Endodermal cell (in vitro differentiated cells): ENCODE measurements at regions not wholly inside any gene's neighbourhood (a gene's known extent, or its start where the extent isn't known, plus 50 kb on each side); places are given as distances from the start of the nearest gene placed in this dataset.

Experiments used
- DNase-seq: peaks from one replicate; pipeline ENCODE4 v3.0.0-alpha.2; 2017
- H3K27ac ChIP-seq: 2 replicates; pipeline ENCODE4 v1.5.1; 2013; ENCODE audit warnings: mild to moderate bottlenecking, low read depth, low read length, moderate library complexity
- H3K27me3 ChIP-seq: 2 replicates; pipeline ENCODE4 v1.6.1; 2013; ENCODE audit warnings: mild to moderate bottlenecking, low read length, moderate library complexity; ENCODE audit not compliant: insufficient read depth, control insufficient read depth, poor library complexity, severe bottlenecking
- H3K36me3 ChIP-seq: 2 replicates; pipeline ENCODE4 v1.7.0; 2013; ENCODE audit warnings: mild to moderate bottlenecking, low read length, moderate library complexity; ENCODE audit not compliant: control insufficient read depth, insufficient read depth
- H3K4me1 ChIP-seq: one replicate; pipeline ENCODE4 v1.7.0; 2013; ENCODE audit warnings: low read length; ENCODE audit not compliant: control insufficient read depth, insufficient read depth
- H3K4me3 ChIP-seq: 2 replicates; pipeline ENCODE4 v1.5.1; 2013; ENCODE audit warnings: mild to moderate bottlenecking, low read length, moderate library complexity
- H3K9ac ChIP-seq: 2 replicates; pipeline ENCODE4 v1.6.1; 2013; ENCODE audit warnings: mild to moderate bottlenecking, low read length, moderate library complexity; ENCODE audit not compliant: poor library complexity, severe bottlenecking; ENCODE audit errors: extremely low read depth
- H3K9me3 ChIP-seq: 2 replicates; pipeline ENCODE4 v1.6.1; 2013; ENCODE audit warnings: mild to moderate bottlenecking, low read length, moderate library complexity; ENCODE audit not compliant: control insufficient read depth
- H3K27ac Mint-ChIP-seq: 2 replicates; pipeline ENCODE4 v1.8.0; 2020; ENCODE audit warnings: mixed read lengths
- H3K27me3 Mint-ChIP-seq: 2 replicates; pipeline ENCODE4 v1.8.0; 2021; ENCODE audit warnings: mild to moderate bottlenecking, mixed read lengths; ENCODE audit not compliant: insufficient read depth
- H3K36me3 Mint-ChIP-seq: 2 replicates; pipeline ENCODE4 v1.8.0; 2020; ENCODE audit warnings: low read depth, mixed read lengths
- H3K4me1 Mint-ChIP-seq: 2 replicates; pipeline ENCODE4 v1.8.0; 2020; ENCODE audit warnings: mixed read lengths
- H3K4me3 Mint-ChIP-seq: 2 replicates; pipeline ENCODE4 v1.8.0; 2020; ENCODE audit warnings: mild to moderate bottlenecking, moderate library complexity, mixed read lengths
- H3K9me3 Mint-ChIP-seq: 2 replicates; pipeline ENCODE4 v1.8.0; 2020; ENCODE audit warnings: mild to moderate bottlenecking, mixed read lengths
- CTCF ChIP-seq: fragments of 200-600 bp; sonication (generic); conservative IDR thresholded peaks from 2 replicates; pipeline ENCODE4 v1.5.0; 2021; ENCODE audit warnings: antibody characterized with exemption, mild to moderate bottlenecking
- WGBS, 2 experiments: methylation state at CpG; one replicate each; pipeline versions ENCODE4 v1.1.5 to v1.1.7; 2013; ENCODE audit warnings: missing lambda C conversion rate in 2 of 2, mixed read lengths in 1 of 2; ENCODE audit not compliant: insufficient coverage in 1 of 2, insufficient read length in 1 of 2; 5-methylcytosine and 5-hydroxymethylcytosine counted together

- Histone ChIP-seq H3K4me1 (no peaks in the 10 kb centered on the region), H3K27me3 (no peaks in the 10 kb centered on the region), H3K9me3 (peaks cover 8% of the 10 kb centered on the region), H3K9ac (no peak overlapping the region), H3K36me3 (no peaks in the 10 kb centered on the region), H3K27ac (no peak overlapping the region), H3K4me3 (no peak overlapping the region)
- H3K4me3 Mint-ChIP-seq: no peak overlapping the region
- peaks cover 15% of the 10 kb centered on the region for H3K9me3 Mint-ChIP-seq
- H3K27me3 Mint-ChIP-seq: no peaks in the 10 kb centered on the region
- no peaks in the 10 kb centered on the region for H3K4me1 Mint-ChIP-seq
- no peak for TF ChIP-seq CTCF
- WGBS, 2 experiments: 95 to 100% methylated on average over 4 to 7 of the region's 8 CpGs
- H3K27ac Mint-ChIP-seq: no peak overlapping the region
- no peak for DNase-seq
- no peaks in the 10 kb centered on the region for H3K36me3 Mint-ChIP-seq
Measured at GRCh38 chr13:109448629-109449028, 337.8 kb downstream of the IRS2 start.

GRCh38 chr13:109447667-109448066, 338.7 kb downstream of the IRS2 start:
- H3K9me3 Mint-ChIP-seq: peaks cover 15% of the 10 kb centered on the region
- Histone ChIP-seq H3K9me3 (no peaks in the 10 kb centered on the region), H3K4me3 (no peak overlapping the region), H3K36me3 (no peaks in the 10 kb centered on the region), H3K4me1 (no peaks in the 10 kb centered on the region), H3K27ac (no peak overlapping the region), H3K9ac (no peak overlapping the region), H3K27me3 (no peaks in the 10 kb centered on the region)
- no peaks in the 10 kb centered on the region for H3K36me3 Mint-ChIP-seq
- H3K4me3 Mint-ChIP-seq: no peak overlapping the region
- H3K4me1 Mint-ChIP-seq: no peaks in the 10 kb centered on the region
- TF ChIP-seq CTCF: no peak
- peaks cover 2% of the 10 kb centered on the region for H3K27me3 Mint-ChIP-seq
- WGBS, 2 experiments: 93 to 94% methylated on average over 3 to 4 of the region's 4 CpGs
- H3K27ac Mint-ChIP-seq: no peak overlapping the region
- no peak for DNase-seq

GRCh38 chr13:109440320-109440719, 346.1 kb downstream of the IRS2 start:
- Histone ChIP-seq H3K9ac (no peak overlapping the region), H3K27ac (no peak overlapping the region), H3K9me3 (no peaks in the 10 kb centered on the region), H3K36me3 (no peaks in the 10 kb centered on the region), H3K4me3 (no peak overlapping the region), H3K27me3 (no peaks in the 10 kb centered on the region), H3K4me1 (no peaks in the 10 kb centered on the region)
- no peak for TF ChIP-seq CTCF
- no peaks in the 10 kb centered on the region for H3K36me3 Mint-ChIP-seq
- no peak overlapping the region for H3K4me3 Mint-ChIP-seq
- 92 to 94% methylated on average over 4 of the region's 4 CpGs for WGBS, 2 experiments
- DNase-seq: no peak
- peaks cover 18% of the 10 kb centered on the region for H3K9me3 Mint-ChIP-seq
- no peak overlapping the region for H3K27ac Mint-ChIP-seq
- H3K27me3 Mint-ChIP-seq: peaks cover 7% of the 10 kb centered on the region
- H3K4me1 Mint-ChIP-seq: no peaks in the 10 kb centered on the region
